ENCODE measurements at regions not wholly inside any gene's neighbourhood (a gene's known extent, or its start where the extent isn't known, plus 50 kb on each side); places are given as distances from the start of the nearest gene placed in this dataset.

GRCh38 chr15:55014391-55015092 is 182.2 kb downstream of the RSL24D1 start:
- no peak for TF ChIP-seq POLR2A (IDR thresholded peaks at IDR 0.05)
- no peak for TF ChIP-seq POLR2AphosphoS5 (IDR thresholded peaks at IDR 0.05)
- TF ChIP-seq CTCF (IDR thresholded peaks at IDR 0.05): no peak
